BJ (cell line): ENCODE measurements at regions not wholly inside any gene's neighbourhood (a gene's known extent, or its start where the extent isn't known, plus 50 kb on each side); places are given as distances from the start of the nearest gene placed in this dataset.

Experiments used
- CTCF ChIA-PET: fragments of 350-600 bp; formaldehyde crosslinking; extraction: SDS; loops from one replicate; lab custom pipeline; 2021; ENCODE audit warnings: antibody characterized with exemption, inconsistent platforms; lab: Yijun Ruan, JAX
- POLR2A ChIA-PET: fragments of 300-600 bp; sonication (Branson Sonifier 250); formaldehyde crosslinking; extraction: SDS; loops from one replicate; lab custom pipeline; 2021; ENCODE audit warnings: antibody characterized with exemption; lab: Charles Lee
- DNase-seq: peaks from one replicate; pipeline ENCODE4 v3.0.0-alpha.2; 2011; ENCODE audit warnings: low read depth
- H3K27me3 ChIP-seq: 2 replicates; pipeline ENCODE4 v1.6.0; 2011; ENCODE audit warnings: low read length; ENCODE audit not compliant: control insufficient read depth, insufficient read depth
- H3K36me3 ChIP-seq: 2 replicates; pipeline ENCODE4 v1.5.1; 2011; ENCODE audit warnings: low read length; ENCODE audit not compliant: control insufficient read depth, insufficient read depth
- H3K4me3 ChIP-seq: 2 replicates; pipeline ENCODE4 v1.5.1; 2011; ENCODE audit warnings: low read depth, mild to moderate bottlenecking, control low read depth, low read length
- TF ChIP-seq, protein P1 (sequence below): IDR thresholded peaks from 2 replicates; pipeline ENCODE4 v1.5.1; 2011; ENCODE audit warnings: low read depth, mild to moderate bottlenecking, control low read depth, inconsistent platforms, low read length, moderate library complexity; ENCODE audit not compliant: insufficient read depth

DNA sequence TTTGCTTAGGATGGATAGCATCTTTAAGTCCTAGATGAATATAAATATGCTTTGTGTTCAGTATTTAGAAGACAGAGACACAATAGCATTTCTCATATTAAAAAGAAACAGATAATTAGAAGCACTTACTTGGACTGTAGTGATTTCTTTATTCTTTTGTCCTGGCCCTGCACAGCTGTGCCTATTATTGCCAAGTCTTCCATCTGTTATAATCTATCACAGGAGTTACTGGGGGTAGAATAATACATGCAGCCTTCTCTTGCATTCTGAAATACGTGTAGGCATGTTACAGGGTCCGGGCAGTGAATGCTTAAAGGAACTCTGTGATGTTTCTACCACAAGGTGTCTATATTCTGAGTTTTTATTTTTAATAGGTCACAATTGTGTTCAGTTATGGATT is 461.5 kb upstream of the COBL start:
- H3K4me3 ChIP-seq = no peak overlapping the region
- TF ChIP-seq, protein P1, sequence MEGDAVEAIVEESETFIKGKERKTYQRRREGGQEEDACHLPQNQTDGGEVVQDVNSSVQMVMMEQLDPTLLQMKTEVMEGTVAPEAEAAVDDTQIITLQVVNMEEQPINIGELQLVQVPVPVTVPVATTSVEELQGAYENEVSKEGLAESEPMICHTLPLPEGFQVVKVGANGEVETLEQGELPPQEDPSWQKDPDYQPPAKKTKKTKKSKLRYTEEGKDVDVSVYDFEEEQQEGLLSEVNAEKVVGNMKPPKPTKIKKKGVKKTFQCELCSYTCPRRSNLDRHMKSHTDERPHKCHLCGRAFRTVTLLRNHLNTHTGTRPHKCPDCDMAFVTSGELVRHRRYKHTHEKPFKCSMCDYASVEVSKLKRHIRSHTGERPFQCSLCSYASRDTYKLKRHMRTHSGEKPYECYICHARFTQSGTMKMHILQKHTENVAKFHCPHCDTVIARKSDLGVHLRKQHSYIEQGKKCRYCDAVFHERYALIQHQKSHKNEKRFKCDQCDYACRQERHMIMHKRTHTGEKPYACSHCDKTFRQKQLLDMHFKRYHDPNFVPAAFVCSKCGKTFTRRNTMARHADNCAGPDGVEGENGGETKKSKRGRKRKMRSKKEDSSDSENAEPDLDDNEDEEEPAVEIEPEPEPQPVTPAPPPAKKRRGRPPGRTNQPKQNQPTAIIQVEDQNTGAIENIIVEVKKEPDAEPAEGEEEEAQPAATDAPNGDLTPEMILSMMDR = no peak
- ChIA-PET POLR2A (no interaction called here), CTCF (no interaction called here)
- H3K27me3 ChIP-seq = no peaks in the 10 kb centered on the region
- no peaks in the 10 kb centered on the region for H3K36me3 ChIP-seq
- DNase-seq = no peak

DNA sequence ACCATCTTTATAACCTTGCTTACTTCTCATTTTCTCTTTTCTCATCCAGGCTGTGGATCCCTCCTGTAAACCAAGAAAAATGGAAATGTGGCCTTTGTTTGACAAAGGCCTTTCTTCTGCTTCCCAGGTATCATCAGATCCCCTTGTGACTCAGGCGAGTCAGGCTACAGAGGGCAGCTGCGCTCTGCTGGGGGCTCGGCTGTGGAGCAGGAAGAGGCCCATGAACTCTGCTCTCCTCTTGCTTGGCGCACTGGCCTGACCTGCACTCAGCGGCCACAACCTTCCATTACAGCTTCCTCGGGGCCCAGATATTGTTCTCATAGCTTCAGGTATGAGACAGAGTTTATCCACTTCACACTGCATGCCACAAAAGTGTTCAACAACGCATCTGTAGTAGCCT is 457.6 kb upstream of the COBL start:
- CTCF ChIA-PET = no interaction called here
- TF ChIP-seq, protein P1 = no peak

DNA sequence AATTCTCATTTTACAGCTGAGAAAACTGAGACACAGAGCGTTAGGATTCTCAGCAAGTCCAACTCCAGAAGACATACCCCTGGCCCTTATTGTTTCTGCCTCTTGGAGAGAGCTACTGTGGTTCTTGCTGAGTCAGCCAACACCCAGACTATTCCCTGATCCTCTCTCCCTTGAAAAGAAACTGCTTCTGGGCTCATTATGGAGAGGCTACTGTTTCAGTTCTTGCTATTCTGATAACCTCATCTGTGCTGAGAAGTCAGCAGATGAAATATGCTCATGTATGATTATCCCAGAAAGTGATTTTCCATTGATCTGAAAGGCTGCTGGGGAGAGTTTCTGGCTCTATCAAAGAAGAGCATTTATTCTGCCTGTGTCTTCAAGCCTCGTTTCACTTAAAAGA is 455.6 kb upstream of the COBL start:
- TF ChIP-seq, protein P1 = no peak
- CTCF ChIA-PET = no interaction called here
- POLR2A ChIA-PET = no interaction called here

More for the DNA sequence above, 457.6 kb upstream of the COBL start:
- Histone ChIP-seq H3K36me3 (no peaks in the 10 kb centered on the region), H3K27me3 (no peaks in the 10 kb centered on the region), H3K4me3 (no peak overlapping the region)
- DNase-seq = no peak
- POLR2A ChIA-PET = no interaction called here

DNA sequence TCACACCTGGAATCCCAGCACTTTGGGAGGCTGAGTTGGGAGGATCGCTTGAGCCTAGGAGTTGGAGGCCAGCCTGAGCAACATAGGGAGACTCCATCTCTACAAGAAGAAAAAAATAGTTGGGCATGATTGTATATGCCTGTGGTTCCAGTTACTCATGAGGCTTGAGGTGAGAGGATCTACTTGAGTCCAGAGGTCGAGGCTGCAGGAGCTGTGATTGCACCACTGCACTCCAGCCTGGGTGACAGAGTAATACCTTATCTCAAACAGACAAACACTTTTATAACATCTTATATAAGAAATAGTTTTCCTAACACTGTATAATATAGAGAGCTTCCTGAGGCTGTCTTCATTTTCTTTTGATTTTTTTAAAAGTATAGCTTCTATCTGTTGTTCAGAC is 448.4 kb upstream of the COBL start:
- ChIA-PET CTCF (no interaction called here), POLR2A (no interaction called here)
- H3K4me3 ChIP-seq = no peak overlapping the region
- no peak for DNase-seq
- TF ChIP-seq, protein P1 = no peak
- no peaks in the 10 kb centered on the region for H3K36me3 ChIP-seq
- no peaks in the 10 kb centered on the region for H3K27me3 ChIP-seq

More for the DNA sequence above, 455.6 kb upstream of the COBL start:
- Histone ChIP-seq H3K27me3 (no peaks in the 10 kb centered on the region), H3K36me3 (no peaks in the 10 kb centered on the region), H3K4me3 (no peak overlapping the region)
- no peak for DNase-seq

DNA sequence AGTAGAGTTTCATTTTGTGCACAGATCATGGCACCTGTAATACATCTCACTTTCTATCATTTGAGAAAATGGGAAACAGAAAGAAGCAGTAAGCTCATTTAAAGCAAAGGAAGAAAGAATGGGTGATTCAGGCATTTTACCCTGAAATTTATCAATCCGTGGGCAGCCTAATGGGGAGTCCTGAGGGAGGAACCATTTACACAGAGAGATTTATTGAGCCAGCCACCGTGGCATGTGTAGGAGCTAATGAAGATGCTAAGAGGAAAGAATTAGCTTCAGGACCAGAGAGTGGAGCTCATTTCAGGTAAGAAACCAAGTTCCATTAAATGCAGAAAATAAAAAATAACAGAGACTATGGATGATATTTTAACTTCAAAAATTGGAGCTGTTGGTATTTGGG is 443.4 kb upstream of the COBL start:
- H3K36me3 ChIP-seq = no peaks in the 10 kb centered on the region
- no peak overlapping the region for H3K4me3 ChIP-seq
- TF ChIP-seq, protein P1 = no peak
- DNase-seq = no peak
- no peaks in the 10 kb centered on the region for H3K27me3 ChIP-seq
- ChIA-PET POLR2A (no interaction called here), CTCF (interaction anchor here (1.4 kb wide), 1 partner anchor 18 kb away, joined by 4 read pairs; no protein-coding TSS in a partner anchor)
